GM12878 (cell line): ENCODE measurements at regions not wholly inside any gene's neighbourhood (a gene's known extent, or its start where the extent isn't known, plus 50 kb on each side); places are given as distances from the start of the nearest gene placed in this dataset.

Experiments
- BCL11A ChIP-seq: IDR thresholded peaks from 2 replicates; pipeline ENCODE4 v1.6.1; 2011; ENCODE audit warnings: low read depth, low read length
- BHLHE40 ChIP-seq, 2 experiments: fragments of 450-650 bp in 1 of 2; IDR thresholded peaks; 2 replicates each; pipeline ENCODE4 v1.6.1; 2011 to 2017; ENCODE audit warnings: low read depth in 2 of 2, borderline replicate concordance in 1 of 2, improper control_type of control experiment in 1 of 2, low read length in 1 of 2, mild to moderate bottlenecking in 1 of 2
- CBFB ChIP-seq: IDR thresholded peaks from 2 replicates; pipeline ENCODE4 v1.6.1; 2016; ENCODE audit warnings: antibody characterized with exemption, low read depth
- E2F4 ChIP-seq: IDR thresholded peaks from 2 replicates; pipeline ENCODE4 v1.6.1; 2012; ENCODE audit warnings: low read depth, low read length, improper control_type of control experiment
- EGR1 ChIP-seq, 2 experiments: IDR thresholded peaks; 1 replicate in 1 of 2; 2 replicates in 1 of 2; pipeline ENCODE4 v1.6.1; 2011 to 2012; ENCODE audit warnings: low read depth in 2 of 2, low read length in 2 of 2, borderline replicate concordance in 1 of 2, mild to moderate bottlenecking in 1 of 2, moderate library complexity in 1 of 2
- HDAC6 ChIP-seq: fragments of 200-600 bp; sonication (generic); IDR thresholded peaks from one replicate; pipeline ENCODE4 v1.8.0; 2017; ENCODE audit warnings: antibody characterized with exemption; ENCODE audit not compliant: unreplicated experiment
- LARP7 ChIP-seq: fragments of 450-650 bp; IDR thresholded peaks from 2 replicates; pipeline ENCODE4 v1.6.1; 2017; ENCODE audit warnings: mild to moderate bottlenecking
- NFIC ChIP-seq: IDR thresholded peaks from 2 replicates; pipeline ENCODE4 v1.6.1; 2012; ENCODE audit warnings: low read depth, mild to moderate bottlenecking, inconsistent platforms, low read length, moderate library complexity
- NR2C1 ChIP-seq: fragments of 450-650 bp; IDR thresholded peaks from 2 replicates; pipeline ENCODE4 v1.6.1; 2017; ENCODE audit warnings: antibody characterized with exemption, mild to moderate bottlenecking, moderate library complexity
- POLR2A ChIP-seq: IDR thresholded peaks from 2 replicates; pipeline ENCODE4 v1.6.1; 2011; ENCODE audit warnings: low read depth, mild to moderate bottlenecking, low read length
- YBX1 ChIP-seq: fragments of 450-650 bp; IDR thresholded peaks from 2 replicates; pipeline ENCODE4 v1.6.1; 2016; ENCODE audit warnings: antibody characterized with exemption
- ZBTB4 ChIP-seq: fragments of 450-650 bp; formaldehyde crosslinking; IDR thresholded peaks from 2 replicates; pipeline ENCODE4 v1.4.0; 2022; ENCODE audit warnings: mild to moderate bottlenecking, moderate library complexity
- ZBTB40 ChIP-seq: fragments of 450-650 bp; IDR thresholded peaks from 2 replicates; pipeline ENCODE4 v1.6.1; 2016; ENCODE audit warnings: mild to moderate bottlenecking, moderate library complexity, borderline replicate concordance
- ZNF207 ChIP-seq: fragments of 450-650 bp; IDR thresholded peaks from 2 replicates; pipeline ENCODE4 v1.6.1; 2014; ENCODE audit warnings: antibody characterized with exemption, mild to moderate bottlenecking, borderline replicate concordance
- ZNF217 ChIP-seq: fragments of 450-650 bp; IDR thresholded peaks from 2 replicates; pipeline ENCODE4 v1.6.1; 2017; ENCODE audit warnings: antibody characterized with exemption, mild to moderate bottlenecking
- ZNF592 ChIP-seq: fragments of 450-650 bp; IDR thresholded peaks from 2 replicates; pipeline ENCODE4 v1.6.1; 2017; ENCODE audit warnings: mild to moderate bottlenecking, moderate library complexity

GRCh38 chr1:23619299-23620188, 60.2 kb upstream of the ID3 start (continued):
- TF ChIP-seq ZNF592 (no peak), EGR1 (IDR thresholded peaks at IDR 0.05; ENCODE audit: borderline replicate concordance in 1 of 2, low read depth in 2 of 2, low read length in 2 of 2) (peak in 1 of 2 experiments; percentile 96; a peak in 2 of 3 replicates), ZNF217 (peak; percentile 77), POLR2A (peak; percentile 64), BHLHE40 (IDR thresholded peaks at IDR 0.05; ENCODE audit: borderline replicate concordance in 1 of 2, low read depth in 2 of 2, low read length in 1 of 2) (peak; percentile 64 to 91; a peak in 3 of 4 replicates), HDAC6 (no peak), NFIC (no peak), CBFB (no peak), ZBTB40 (0 out of 2 replicates have a peak, but pooled peaks have one; percentile 55), LARP7 (peak; percentile 63), NR2C1 (peak; percentile 36; the same call in 1 of the 2 replicates), ZBTB4 (CRISPR knock-in tag) (no peak), YBX1 (no peak), BCL11A (peak; percentile 54; the same call in 1 of the 2 replicates), E2F4 (no peak), ZNF207 (no peak)
- TF ChIP-seq, all 136 proteins: peak for 42
